ENCODE measurements at regions not wholly inside any gene's neighbourhood (a gene's known extent, or its start where the extent isn't known, plus 50 kb on each side); places are given as distances from the start of the nearest gene placed in this dataset.

- no peak overlapping the region for H3K4me3 ChIP-seq
- no peaks in the 10 kb centered on the region for H3K9me3 ChIP-seq (ENCODE audit: low read depth)
- no peaks in the 10 kb centered on the region for H3K4me1 ChIP-seq (ENCODE audit: insufficient read depth)
- no peaks in the 10 kb centered on the region for H4K20me1 ChIP-seq (ENCODE audit: insufficient read depth)
- H3K9me2 ChIP-seq (ENCODE audit: insufficient read depth) = no peaks in the 10 kb centered on the region
- TF ChIP-seq EZH2phosphoT487 (IDR thresholded peaks at IDR 0.05; ENCODE audit: insufficient read depth, low read depth) (no peak), EZH2 (IDR thresholded peaks at IDR 0.05; ENCODE audit: insufficient read depth, poor library complexity, severe bottlenecking) (no peak)
- H3K27me3 ChIP-seq (replicated peaks; ENCODE audit: insufficient read depth) = no peaks in the 10 kb centered on the region
- H3K36me3 ChIP-seq (ENCODE audit: low read depth) = no peaks in the 10 kb centered on the region
- H2AFZ ChIP-seq = no peak overlapping the region
- H3K79me2 ChIP-seq (ENCODE audit: insufficient read depth) = no peaks in the 10 kb centered on the region
- no peak overlapping the region for H3K27ac ChIP-seq
- H3K9ac ChIP-seq = no peak overlapping the region
- H3F3A ChIP-seq (ENCODE audit: insufficient read depth) = no peaks in the 10 kb centered on the region
- no peak for DNase-seq
- in situ Hi-C loops (cut with MboI) = no loop called here
- no peak overlapping the region for H3K4me2 ChIP-seq (ENCODE audit: unreplicated experiment)
Observed at GRCh38 chr12:24066097-24066496, 116.6 kb upstream of the SOX5 start.

- no peaks in the 10 kb centered on the region for H4K20me1 ChIP-seq (ENCODE audit: insufficient read depth)
- no peaks in the 10 kb centered on the region for H3K9me2 ChIP-seq (ENCODE audit: insufficient read depth)
- whole genome bisulfite sequencing, 2 experiments (ENCODE audit: low coverage in 1 of 2, low lambda C conversion rate in 2 of 2, missing lambda C conversion rate in 2 of 2) = 0 to 3% methylated on average over 1 of the region's 1 CpG
- H3K9me3 ChIP-seq (ENCODE audit: low read depth) = no peaks in the 10 kb centered on the region
- no peak for DNase-seq
- no peak overlapping the region for H3K9ac ChIP-seq
- H3K4me3 ChIP-seq = no peak overlapping the region
- no peaks in the 10 kb centered on the region for H3K36me3 ChIP-seq (ENCODE audit: low read depth)
- no peak overlapping the region for H2AFZ ChIP-seq
- no peak overlapping the region for H3K4me2 ChIP-seq (ENCODE audit: unreplicated experiment)
- H3K27me3 ChIP-seq (replicated peaks; ENCODE audit: insufficient read depth) = no peaks in the 10 kb centered on the region
- no peak for TF ChIP-seq EZH2phosphoT487 (IDR thresholded peaks at IDR 0.05; ENCODE audit: insufficient read depth, low read depth)
- no peak for TF ChIP-seq EZH2 (IDR thresholded peaks at IDR 0.05; ENCODE audit: insufficient read depth, poor library complexity, severe bottlenecking)
- H3F3A ChIP-seq (ENCODE audit: insufficient read depth) = no peaks in the 10 kb centered on the region
- H3K27ac ChIP-seq = no peak overlapping the region
- no peaks in the 10 kb centered on the region for H3K4me1 ChIP-seq (ENCODE audit: insufficient read depth)
- in situ Hi-C loops (cut with MboI) = no loop called here
- H3K79me2 ChIP-seq (ENCODE audit: insufficient read depth) = no peaks in the 10 kb centered on the region
Observed at GRCh38 chr12:24062642-24063245, 113.3 kb upstream of the SOX5 start.

GRCh38 chr12:24060089-24060488 lies 110.6 kb upstream of the SOX5 start:
- no peak overlapping the region for H3K9ac ChIP-seq
- in situ Hi-C loops (cut with MboI) = no loop called here

GRCh38 chr12:24057920-24058476 lies 108.5 kb upstream of the SOX5 start:
- 30 to 33% methylated on average over 4 of the region's 4 CpGs for WGBS, 2 experiments (ENCODE audit: low coverage in 1 of 2, low lambda C conversion rate in 2 of 2, missing lambda C conversion rate in 2 of 2)
- no peak for TF ChIP-seq EZH2phosphoT487 (IDR thresholded peaks at IDR 0.05; ENCODE audit: insufficient read depth, low read depth)
- TF ChIP-seq EZH2 (IDR thresholded peaks at IDR 0.05; ENCODE audit: insufficient read depth, poor library complexity, severe bottlenecking) = no peak
- in situ Hi-C loops (cut with MboI) = no loop called here
- H4K20me1 ChIP-seq (ENCODE audit: insufficient read depth) = no peaks in the 10 kb centered on the region
- no peak overlapping the region for H3K4me2 ChIP-seq (ENCODE audit: unreplicated experiment)
- H3K9me3 ChIP-seq (ENCODE audit: low read depth) = no peaks in the 10 kb centered on the region
- H3K27me3 ChIP-seq (replicated peaks; ENCODE audit: insufficient read depth) = no peaks in the 10 kb centered on the region
- H3K79me2 ChIP-seq (ENCODE audit: insufficient read depth) = no peaks in the 10 kb centered on the region
- no peak overlapping the region for H3K27ac ChIP-seq
- H2AFZ ChIP-seq = no peak overlapping the region
- H3K4me1 ChIP-seq (ENCODE audit: insufficient read depth) = no peaks in the 10 kb centered on the region
- no peaks in the 10 kb centered on the region for H3K36me3 ChIP-seq (ENCODE audit: low read depth)
- H3K9ac ChIP-seq = no peak overlapping the region
- no peaks in the 10 kb centered on the region for H3F3A ChIP-seq (ENCODE audit: insufficient read depth)
- no peaks in the 10 kb centered on the region for H3K9me2 ChIP-seq (ENCODE audit: insufficient read depth)
- H3K4me3 ChIP-seq = no peak overlapping the region
- DNase-seq = no peak

More at GRCh38 chr12:24060089-24060488, 110.6 kb upstream of the SOX5 start:
- Histone ChIP-seq H3K27me3 (replicated peaks; ENCODE audit: insufficient read depth) (no peaks in the 10 kb centered on the region), H3K4me2 (ENCODE audit: unreplicated experiment) (no peak overlapping the region), H3K4me3 (no peak overlapping the region), H3K4me1 (ENCODE audit: insufficient read depth) (no peaks in the 10 kb centered on the region), H2AFZ (no peak overlapping the region), H4K20me1 (ENCODE audit: insufficient read depth) (no peaks in the 10 kb centered on the region), H3K36me3 (ENCODE audit: low read depth) (no peaks in the 10 kb centered on the region), H3K9me3 (ENCODE audit: low read depth) (no peaks in the 10 kb centered on the region), H3K9me2 (ENCODE audit: insufficient read depth) (no peaks in the 10 kb centered on the region), H3F3A (ENCODE audit: insufficient read depth) (no peaks in the 10 kb centered on the region), H3K79me2 (ENCODE audit: insufficient read depth) (no peaks in the 10 kb centered on the region), H3K27ac (no peak overlapping the region)
- TF ChIP-seq EZH2 (IDR thresholded peaks at IDR 0.05; ENCODE audit: insufficient read depth, poor library complexity, severe bottlenecking) (no peak), EZH2phosphoT487 (IDR thresholded peaks at IDR 0.05; ENCODE audit: insufficient read depth, low read depth) (no peak)
- 80 to 85% methylated on average over 1 of the region's 1 CpG for WGBS, 2 experiments (ENCODE audit: low coverage in 1 of 2, low lambda C conversion rate in 2 of 2, missing lambda C conversion rate in 2 of 2)
- no peak for DNase-seq
